Endothelial cell of umbilical vein (primary cell): ENCODE measurements at regions not wholly inside any gene's neighbourhood (a gene's known extent, or its start where the extent isn't known, plus 50 kb on each side); places are given as distances from the start of the nearest gene placed in this dataset.

Experiments
- BruUV-seq: library from RNA; stranded (reverse); fragments of 400-500 nt; replicated peaks from 2 replicates; lab custom pipeline; 2021; lab: Mats Ljungman, UMichigan
- CTCF ChIA-PET: fragments of 300-600, 350-600 bp; sonication (Branson Sonifier 250); formaldehyde crosslinking; loops from one replicate; lab custom pipeline; 2021; ENCODE audit warnings: antibody characterized with exemption, inconsistent platforms; lab: Charles Lee
- POLR2A ChIA-PET: fragments of 300-600, 350-600 bp; sonication (Branson Sonifier 250); formaldehyde crosslinking; loops from one replicate; lab custom pipeline; 2021; ENCODE audit warnings: antibody characterized with exemption, inconsistent platforms; lab: Charles Lee
- DNase-seq: peaks from one replicate; pipeline ENCODE4 v3.0.0-alpha.2; 2011; ENCODE audit warnings: low read depth, low spot score
- FAIRE-seq: peaks from 2 replicates; lab custom pipeline; 2011; peaks lifted over from hg19 to GRCh38; lab: Jason Lieb, UNC
- H2AFZ ChIP-seq: 2 replicates; pipeline ENCODE4 v1.6.0; 2012; ENCODE audit warnings: low read depth, low read length, control low read depth, inconsistent platforms
- H3K27ac ChIP-seq: 2 replicates; pipeline ENCODE4 v1.5.1; 2011; ENCODE audit warnings: low read depth, mild to moderate bottlenecking, control low read depth, low read length, moderate library complexity; ENCODE audit not compliant: insufficient read depth
- H3K27me3 ChIP-seq, 2 experiments: 2 replicates each; pipeline versions ENCODE4 v1.6.0 to v1.6.1; 2011; ENCODE audit warnings: low read length in 2 of 2, mixed read lengths in 1 of 2; ENCODE audit not compliant: control insufficient read depth in 2 of 2, insufficient read depth in 2 of 2
- H3K36me3 ChIP-seq, 2 experiments: 2 replicates in 1 of 2; 3 replicates in 1 of 2; pipeline ENCODE4 v1.5.1; 2011; ENCODE audit warnings: low read length in 2 of 2, mild to moderate bottlenecking in 1 of 2, moderate library complexity in 1 of 2; ENCODE audit not compliant: control insufficient read depth in 2 of 2, insufficient read depth in 2 of 2; ENCODE audit errors: extremely low read depth in 1 of 2
- H3K4me1 ChIP-seq: 3 replicates; pipeline ENCODE4 v1.5.1; 2011; ENCODE audit warnings: mild to moderate bottlenecking, low read length; ENCODE audit not compliant: control insufficient read depth, insufficient read depth; ENCODE audit errors: extremely low read depth
- H3K4me2 ChIP-seq: 2 replicates; pipeline ENCODE4 v1.6.1; 2011; ENCODE audit warnings: low read length, control low read depth, mixed read lengths; ENCODE audit not compliant: insufficient read depth
- H3K4me3 ChIP-seq, 3 experiments: fragments of 200-600 bp in 1 of 3; sonication (generic), shearing (Covaris generic) in 1 of 3; replicated peaks in 1 of 3; 2 replicates each; pipeline ENCODE4 v1.5.1; 2011 to 2016; ENCODE audit warnings: control low read depth in 3 of 3, low read length in 3 of 3, mild to moderate bottlenecking in 2 of 3, inconsistent platforms in 1 of 3, low read depth in 1 of 3, moderate library complexity in 1 of 3; ENCODE audit not compliant: insufficient read depth in 1 of 3
- H3K79me2 ChIP-seq: 2 replicates; pipeline ENCODE4 v1.6.0; 2012; ENCODE audit warnings: low read length, inconsistent platforms; ENCODE audit not compliant: control insufficient read depth, insufficient read depth
- H3K9ac ChIP-seq: replicated peaks from 2 replicates; pipeline ENCODE3; 2011; ENCODE audit warnings: low read length, control low read depth; ENCODE audit not compliant: insufficient read depth; ENCODE audit errors: extremely low read depth
- H3K9me1 ChIP-seq: replicated peaks from 3 replicates; pipeline ENCODE4 v1.6.0; 2011; ENCODE audit warnings: mild to moderate bottlenecking, low read length; ENCODE audit not compliant: control insufficient read depth, insufficient read depth; ENCODE audit errors: extremely low read depth
- H3K9me3 ChIP-seq: replicated peaks from 2 replicates; pipeline ENCODE4 v1.5.1; 2012; ENCODE audit warnings: low read length, inconsistent platforms; ENCODE audit not compliant: control insufficient read depth, insufficient read depth
- H4K20me1 ChIP-seq: replicated peaks from 2 replicates; pipeline ENCODE3; 2011; ENCODE audit warnings: mild to moderate bottlenecking, low read length; ENCODE audit not compliant: control insufficient read depth, insufficient read depth; ENCODE audit errors: extremely low read depth
- EZH2 ChIP-seq: IDR thresholded peaks from 2 replicates; pipeline ENCODE4 v1.6.1; 2012; ENCODE audit warnings: borderline replicate concordance, low read depth, mild to moderate bottlenecking, moderate library complexity, low read length, inconsistent platforms; ENCODE audit not compliant: severe bottlenecking
- FOS ChIP-seq: IDR thresholded peaks from 2 replicates; pipeline ENCODE4 v1.6.1; 2011; ENCODE audit warnings: mild to moderate bottlenecking, low read length, moderate library complexity, borderline replicate concordance; ENCODE audit not compliant: insufficient read depth
- GATA2 ChIP-seq: IDR thresholded peaks from 2 replicates; pipeline ENCODE4 v1.7.0; 2011; ENCODE audit warnings: low read depth, mild to moderate bottlenecking, moderate library complexity, mixed read lengths, low read length; ENCODE audit not compliant: insufficient read length, insufficient read depth
- JUN ChIP-seq: IDR thresholded peaks from 2 replicates; pipeline ENCODE4 v1.6.1; 2011; ENCODE audit warnings: borderline replicate concordance, low read depth; ENCODE audit not compliant: insufficient read length, insufficient read depth
- MAX ChIP-seq: IDR thresholded peaks from 2 replicates; pipeline ENCODE4 v1.6.1; 2011; ENCODE audit not compliant: insufficient read depth, insufficient read length
- POLR2A ChIP-seq: IDR thresholded peaks from 2 replicates; pipeline ENCODE4 v1.6.1; 2012; ENCODE audit warnings: low read depth, mild to moderate bottlenecking, control low read depth, low read length
- POLR2AphosphoS5 ChIP-seq: IDR thresholded peaks from 2 replicates; pipeline ENCODE4 v1.6.1; 2012; ENCODE audit warnings: low read depth, mild to moderate bottlenecking, control low read depth, low read length, moderate library complexity; ENCODE audit not compliant: insufficient read depth
- dilution Hi-C: fragments of 300-500 bp; cut with MboI; formaldehyde crosslinking; loops from one replicate; pipeline ENCODE4 v1.15.0; 2019; ENCODE audit warnings: low sequenced_read_pairs; ENCODE audit not compliant: extremely low pct_ligation_motif_present
- intact Hi-C: fragments of 100-400 bp; cut with micrococcal nuclease; formaldehyde crosslinking; loops from one replicate; pipeline ENCODE4 v1.10.0; 2022
- TF ChIP-seq, protein P1 (sequence below), 2 donors: IDR thresholded peaks; 1 replicate in 1 of 2; 2 replicates in 1 of 2; pipeline ENCODE4 v1.5.1; 2011; ENCODE audit warnings: low read length in 2 of 2, mild to moderate bottlenecking in 2 of 2, moderate library complexity in 2 of 2, control low read depth in 1 of 2, inconsistent platforms in 1 of 2, low read depth in 1 of 2; ENCODE audit not compliant: insufficient read depth in 1 of 2; ENCODE audit errors: extremely low read depth in 1 of 2

DNA sequence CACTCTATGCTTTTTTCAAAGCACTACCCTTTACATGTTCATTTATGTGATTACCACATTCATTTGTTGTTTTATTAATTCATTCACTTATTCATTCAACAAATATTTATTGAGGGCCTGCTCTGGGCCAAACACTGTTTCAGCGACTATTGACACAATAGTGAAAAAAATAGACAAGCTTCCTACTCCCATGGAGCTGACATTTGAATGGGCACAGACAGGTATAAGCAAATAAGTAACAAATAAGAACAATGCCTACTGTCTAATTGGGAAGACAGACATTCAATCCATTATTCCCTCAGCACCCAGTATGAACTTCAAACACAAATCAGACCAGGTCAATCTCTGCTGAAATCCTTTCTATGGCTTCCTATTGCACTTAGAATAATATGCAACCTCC, 156.9 kb upstream of the NR3C1 start:
- H4K20me1 ChIP-seq: no peaks in the 10 kb centered on the region
- H2AFZ ChIP-seq: no peak overlapping the region
- H3K4me3 ChIP-seq: no peak overlapping the region
- H3K27me3 ChIP-seq: no peaks in the 10 kb centered on the region
- ChIA-PET POLR2A (no interaction called here), CTCF (no interaction called here)
- BruUV-seq: no TSS peak
- TF ChIP-seq EZH2 (no peak), GATA2 (no peak), MAX (no peak), POLR2A (no peak), POLR2AphosphoS5 (no peak), FOS (no peak), JUN (no peak)
- intact Hi-C loops (no loop called here), dilution Hi-C loops (no loop called here)
- no peaks in the 10 kb centered on the region for H3K36me3 ChIP-seq
- H3K4me2 ChIP-seq: no peak overlapping the region
- no peaks in the 10 kb centered on the region for H3K9me1 ChIP-seq
- no peak overlapping the region for H3K9ac ChIP-seq
- no peaks in the 10 kb centered on the region for H3K79me2 ChIP-seq
- no peaks in the 10 kb centered on the region for H3K9me3 ChIP-seq
- peaks cover 2% of the 10 kb centered on the region for H3K4me1 ChIP-seq
- H3K27ac ChIP-seq: no peak overlapping the region
- FAIRE-seq: no peak
- DNase-seq: no peak

GRCh38 chr5:143559586-143560109, 156.2 kb upstream of the NR3C1 start:
- Histone ChIP-seq H3K36me3 (no peaks in the 10 kb centered on the region), H3K9me1 (no peaks in the 10 kb centered on the region), H2AFZ (no peak overlapping the region), H3K79me2 (no peaks in the 10 kb centered on the region), H3K27me3 (no peaks in the 10 kb centered on the region), H3K4me2 (no peak overlapping the region), H3K4me1 (peaks cover 2% of the 10 kb centered on the region), H3K9me3 (no peaks in the 10 kb centered on the region), H3K27ac (no peak overlapping the region), H3K4me3 (no peak overlapping the region), H3K9ac (no peak overlapping the region), H4K20me1 (no peaks in the 10 kb centered on the region)
- ChIA-PET CTCF (no interaction called here), POLR2A (no interaction called here)
- FAIRE-seq: no peak
- intact Hi-C loops: no loop called here
- dilution Hi-C loops: no loop called here
- TF ChIP-seq, protein P1, sequence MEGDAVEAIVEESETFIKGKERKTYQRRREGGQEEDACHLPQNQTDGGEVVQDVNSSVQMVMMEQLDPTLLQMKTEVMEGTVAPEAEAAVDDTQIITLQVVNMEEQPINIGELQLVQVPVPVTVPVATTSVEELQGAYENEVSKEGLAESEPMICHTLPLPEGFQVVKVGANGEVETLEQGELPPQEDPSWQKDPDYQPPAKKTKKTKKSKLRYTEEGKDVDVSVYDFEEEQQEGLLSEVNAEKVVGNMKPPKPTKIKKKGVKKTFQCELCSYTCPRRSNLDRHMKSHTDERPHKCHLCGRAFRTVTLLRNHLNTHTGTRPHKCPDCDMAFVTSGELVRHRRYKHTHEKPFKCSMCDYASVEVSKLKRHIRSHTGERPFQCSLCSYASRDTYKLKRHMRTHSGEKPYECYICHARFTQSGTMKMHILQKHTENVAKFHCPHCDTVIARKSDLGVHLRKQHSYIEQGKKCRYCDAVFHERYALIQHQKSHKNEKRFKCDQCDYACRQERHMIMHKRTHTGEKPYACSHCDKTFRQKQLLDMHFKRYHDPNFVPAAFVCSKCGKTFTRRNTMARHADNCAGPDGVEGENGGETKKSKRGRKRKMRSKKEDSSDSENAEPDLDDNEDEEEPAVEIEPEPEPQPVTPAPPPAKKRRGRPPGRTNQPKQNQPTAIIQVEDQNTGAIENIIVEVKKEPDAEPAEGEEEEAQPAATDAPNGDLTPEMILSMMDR (IDR thresholded peaks at IDR 0.05; ENCODE audit: extremely low read depth in 1 of 2, insufficient read depth in 1 of 2, low read depth in 1 of 2, low read length in 2 of 2): no peak
- TF ChIP-seq POLR2AphosphoS5 (no peak), GATA2 (no peak), FOS (no peak), MAX (no peak), JUN (no peak)
- DNase-seq: no peak
- no TSS peak for BruUV-seq
